HEK293 (cell line): ENCODE measurements at regions not wholly inside any gene's neighbourhood (a gene's known extent, or its start where the extent isn't known, plus 50 kb on each side); places are given as distances from the start of the nearest gene placed in this dataset.

Experiments
- MYNN ChIP-seq: fragments of 450-650 bp; formaldehyde crosslinking; IDR thresholded peaks from 2 replicates; pipeline ENCODE4 v1.5.1; 2016; ENCODE audit warnings: missing biosample characterization, missing genetic modification characterization, borderline replicate concordance
- SETDB1 ChIP-seq: IDR thresholded peaks from one replicate; pipeline ENCODE4 v1.6.1; 2017; ENCODE audit warnings: mild to moderate bottlenecking, low read length, moderate library complexity, mixed read lengths; ENCODE audit not compliant: insufficient read length
- YY1 ChIP-seq: fragments of 450-650 bp; formaldehyde crosslinking; IDR thresholded peaks from 2 replicates; pipeline ENCODE4 v1.5.1; 2018; ENCODE audit warnings: missing biosample characterization, missing genetic modification characterization
- ZNF19 ChIP-seq: fragments of 450-650 bp; formaldehyde crosslinking; IDR thresholded peaks from 2 replicates; pipeline ENCODE4; 2016; ENCODE audit warnings: missing biosample characterization, missing genetic modification characterization, low read depth
- ZNF626 ChIP-seq: fragments of 450-650 bp; sonication (Bioruptor Pico); formaldehyde crosslinking; IDR thresholded peaks from 2 replicates; pipeline ENCODE4 v1.5.1; 2018; ENCODE audit warnings: missing biosample characterization, missing genetic modification characterization, inconsistent platforms
- ZNF76 ChIP-seq: fragments of 450-650 bp; formaldehyde crosslinking; IDR thresholded peaks from 2 replicates; pipeline ENCODE4; 2016; ENCODE audit warnings: low read depth, missing biosample characterization, missing genetic modification characterization, borderline replicate concordance
- ZNF830 ChIP-seq: fragments of 450-650 bp; IDR thresholded peaks from 2 replicates; pipeline ENCODE4 v1.5.0; 2018; ENCODE audit warnings: missing biosample characterization, missing genetic modification characterization, low read depth, mild to moderate bottlenecking, moderate library complexity
- ZNF837 ChIP-seq: fragments of 450-650 bp; formaldehyde crosslinking; IDR thresholded peaks from 2 replicates; pipeline ENCODE4 v1.5.1; 2016; ENCODE audit warnings: missing biosample characterization, missing genetic modification characterization
- ZXDB ChIP-seq: fragments of 450-650 bp; formaldehyde crosslinking; IDR thresholded peaks from 2 replicates; pipeline ENCODE4 v1.5.1; 2016; ENCODE audit warnings: missing biosample characterization, missing genetic modification characterization
- TF ChIP-seq, protein P1 (sequence below): fragments of 450-650 bp; formaldehyde crosslinking; IDR thresholded peaks from 2 replicates; pipeline ENCODE4 v1.5.1; 2016; ENCODE audit warnings: missing biosample characterization, missing genetic modification characterization
- TF ChIP-seq, protein P2 (sequence below): fragments of 450-650 bp; formaldehyde crosslinking; IDR thresholded peaks from 2 replicates; pipeline ENCODE4 v1.5.1; 2016; ENCODE audit warnings: missing biosample characterization, missing genetic modification characterization

DNA sequence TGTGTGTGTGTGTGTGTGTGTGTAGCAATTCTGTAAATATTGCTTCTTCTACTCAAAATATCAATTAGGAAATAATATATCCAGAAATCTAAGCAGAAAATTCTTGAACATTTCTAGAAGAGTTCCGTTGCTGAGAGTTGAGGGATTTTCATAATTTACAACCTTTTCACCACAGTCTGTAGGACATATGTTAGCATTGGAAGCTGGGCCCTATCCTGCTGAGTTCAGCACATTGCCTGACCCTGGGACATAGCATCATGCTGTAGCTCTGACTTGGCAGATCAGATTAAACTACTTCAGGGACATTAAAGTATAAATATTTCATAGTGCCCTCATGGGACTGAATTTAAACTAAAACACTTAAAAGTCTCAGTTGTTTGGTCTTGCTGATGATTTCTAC lies 129.2 kb upstream of the KCNH7 start:
- TF ChIP-seq ZNF830 (tag by site-specific recombination) (no peak), YY1 (tag by site-specific recombination) (no peak), MYNN (tag by site-specific recombination) (no peak), ZNF19 (tag by site-specific recombination) (no peak), ZNF837 (no peak), ZXDB (no peak), ZNF76 (tag by site-specific recombination) (no peak), SETDB1 (no peak), ZNF626 (tag by site-specific recombination) (no peak)
- TF ChIP-seq, protein P1, sequence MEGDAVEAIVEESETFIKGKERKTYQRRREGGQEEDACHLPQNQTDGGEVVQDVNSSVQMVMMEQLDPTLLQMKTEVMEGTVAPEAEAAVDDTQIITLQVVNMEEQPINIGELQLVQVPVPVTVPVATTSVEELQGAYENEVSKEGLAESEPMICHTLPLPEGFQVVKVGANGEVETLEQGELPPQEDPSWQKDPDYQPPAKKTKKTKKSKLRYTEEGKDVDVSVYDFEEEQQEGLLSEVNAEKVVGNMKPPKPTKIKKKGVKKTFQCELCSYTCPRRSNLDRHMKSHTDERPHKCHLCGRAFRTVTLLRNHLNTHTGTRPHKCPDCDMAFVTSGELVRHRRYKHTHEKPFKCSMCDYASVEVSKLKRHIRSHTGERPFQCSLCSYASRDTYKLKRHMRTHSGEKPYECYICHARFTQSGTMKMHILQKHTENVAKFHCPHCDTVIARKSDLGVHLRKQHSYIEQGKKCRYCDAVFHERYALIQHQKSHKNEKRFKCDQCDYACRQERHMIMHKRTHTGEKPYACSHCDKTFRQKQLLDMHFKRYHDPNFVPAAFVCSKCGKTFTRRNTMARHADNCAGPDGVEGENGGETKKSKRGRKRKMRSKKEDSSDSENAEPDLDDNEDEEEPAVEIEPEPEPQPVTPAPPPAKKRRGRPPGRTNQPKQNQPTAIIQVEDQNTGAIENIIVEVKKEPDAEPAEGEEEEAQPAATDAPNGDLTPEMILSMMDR, result no peak
- TF ChIP-seq, protein P2, sequence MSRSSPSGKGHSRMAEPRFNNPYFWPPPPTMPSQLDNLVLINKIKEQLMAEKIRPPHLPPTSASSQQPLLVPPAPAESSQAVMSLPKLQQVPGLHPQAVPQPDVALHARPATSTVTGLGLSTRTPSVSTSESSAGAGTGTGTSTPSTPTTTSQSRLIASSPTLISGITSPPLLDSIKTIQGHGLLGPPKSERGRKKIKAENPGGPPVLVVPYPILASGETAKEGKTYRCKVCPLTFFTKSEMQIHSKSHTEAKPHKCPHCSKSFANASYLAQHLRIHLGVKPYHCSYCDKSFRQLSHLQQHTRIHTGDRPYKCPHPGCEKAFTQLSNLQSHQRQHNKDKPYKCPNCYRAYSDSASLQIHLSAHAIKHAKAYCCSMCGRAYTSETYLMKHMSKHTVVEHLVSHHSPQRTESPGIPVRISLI (tag by site-specific recombination), result no peak
